GM19099 (cell line): ENCODE measurements at regions not wholly inside any gene's neighbourhood (a gene's known extent, or its start where the extent isn't known, plus 50 kb on each side); places are given as distances from the start of the nearest gene placed in this dataset.

Experiments used
- POLR2A ChIP-seq: IDR thresholded peaks from 3 replicates; pipeline ENCODE4 v1.6.1; 2011; ENCODE audit warnings: low read depth; ENCODE audit not compliant: insufficient read length; ENCODE audit errors: extremely low read depth

DNA sequence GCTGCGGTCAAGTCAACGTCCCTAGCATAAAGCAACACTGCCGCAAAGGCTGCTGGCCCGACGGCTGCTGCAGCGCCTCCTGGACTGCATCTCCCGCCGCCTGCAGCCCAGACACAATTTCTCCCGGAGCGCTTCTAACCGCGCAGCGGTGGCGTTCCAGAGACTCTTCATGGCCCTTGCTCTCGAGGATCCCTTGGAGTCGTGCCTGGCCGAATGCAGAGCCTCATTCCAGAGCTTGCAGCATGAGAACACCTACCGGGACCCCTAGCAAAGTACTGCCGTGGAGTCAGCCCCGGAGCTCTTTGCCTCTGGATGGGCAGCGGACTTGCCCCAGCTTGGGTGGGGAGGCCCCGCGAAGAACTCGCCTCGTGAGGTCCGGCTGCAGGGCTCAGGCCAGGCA lies 79.7 kb upstream of the ZNF32 start:
- TF ChIP-seq POLR2A, result no peak

- TF ChIP-seq POLR2A, result no peak
Observed at GRCh38 chr10:43727935-43728334, 79.3 kb upstream of the ZNF32 start.

DNA sequence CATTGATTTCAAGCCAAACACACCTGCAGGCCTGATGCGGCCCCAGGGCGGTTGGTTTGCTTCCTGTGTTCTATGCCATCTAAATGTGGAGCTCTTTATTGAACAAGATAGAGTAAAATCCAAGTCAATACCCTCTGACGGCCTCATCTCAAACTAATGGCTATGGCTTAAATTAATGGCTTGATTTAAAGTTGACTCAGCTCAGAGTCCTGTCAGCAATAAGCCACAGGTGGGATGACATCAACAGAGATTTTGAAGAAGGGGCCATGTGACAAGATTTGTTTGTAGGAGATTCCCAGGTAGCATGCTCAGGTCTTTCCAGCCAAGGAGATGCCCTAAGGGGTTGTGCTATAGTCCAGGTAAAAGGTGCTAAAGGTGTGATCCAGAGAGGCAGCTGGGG lies 66.7 kb upstream of the ZNF32 start:
- TF ChIP-seq POLR2A, result no peak

DNA sequence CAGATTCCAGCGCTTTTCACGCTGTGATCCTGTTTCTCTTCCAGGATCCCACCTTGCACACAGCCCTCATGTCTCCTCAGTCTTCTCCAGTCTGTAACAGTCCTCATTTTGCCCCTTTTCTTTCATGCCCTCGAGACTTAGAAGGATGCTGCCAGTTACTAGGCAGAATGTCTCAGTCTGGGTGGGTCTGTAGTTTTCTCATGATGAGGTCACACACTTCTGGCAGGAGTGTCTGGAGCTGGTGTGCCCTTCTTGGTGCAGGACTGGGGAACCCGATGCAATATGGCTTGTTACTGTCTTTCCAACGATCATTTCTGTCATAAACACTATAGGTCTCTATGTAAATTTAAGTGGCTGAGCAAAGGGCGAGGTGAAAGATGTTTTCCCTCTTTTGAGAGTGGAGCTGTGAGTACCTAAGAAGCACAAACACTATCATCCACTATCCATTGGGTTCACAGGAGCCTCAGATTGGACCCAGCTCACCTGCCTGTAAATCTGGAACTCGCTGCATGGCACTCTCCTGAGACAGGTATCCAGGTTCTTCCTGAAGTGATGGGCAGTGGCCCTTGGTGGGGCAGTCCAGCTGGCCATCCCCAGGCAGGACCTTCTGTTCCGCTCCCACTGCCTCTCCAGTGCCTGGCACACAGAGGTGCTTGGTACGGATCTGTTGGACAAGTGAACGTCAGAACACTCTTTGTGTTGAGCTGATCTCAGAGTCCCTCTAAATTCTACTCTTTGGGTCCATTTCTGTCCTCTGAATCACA lies 64.3 kb upstream of the ZNF32 start:
- no peak for TF ChIP-seq POLR2A

GRCh38 chr10:43710772-43711471 lies 62.2 kb upstream of the ZNF32 start:
- no peak for TF ChIP-seq POLR2A

DNA sequence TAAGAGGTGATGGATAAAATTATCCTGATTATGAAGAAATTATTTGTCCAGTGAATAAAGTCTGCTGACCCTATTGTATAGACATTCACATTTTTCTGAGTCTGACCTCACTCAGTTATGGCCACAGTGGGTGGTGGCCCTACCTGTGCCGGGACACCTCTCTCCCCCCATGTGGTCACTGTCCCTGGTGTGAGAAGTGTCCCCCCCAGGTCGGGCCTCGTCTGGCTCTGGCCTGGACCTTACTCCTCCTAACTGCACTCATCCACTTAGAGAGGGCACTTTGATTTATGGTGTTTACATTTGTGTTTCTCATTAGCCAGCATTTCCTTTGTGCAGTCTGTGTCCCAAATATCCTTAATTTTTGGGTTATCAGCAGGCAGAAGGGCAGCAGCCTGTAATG lies 59.6 kb upstream of the ZNF32 start:
- TF ChIP-seq POLR2A, result no peak

GRCh38 chr10:43707770-43708169 lies 59.1 kb upstream of the ZNF32 start:
- no peak for TF ChIP-seq POLR2A

DNA sequence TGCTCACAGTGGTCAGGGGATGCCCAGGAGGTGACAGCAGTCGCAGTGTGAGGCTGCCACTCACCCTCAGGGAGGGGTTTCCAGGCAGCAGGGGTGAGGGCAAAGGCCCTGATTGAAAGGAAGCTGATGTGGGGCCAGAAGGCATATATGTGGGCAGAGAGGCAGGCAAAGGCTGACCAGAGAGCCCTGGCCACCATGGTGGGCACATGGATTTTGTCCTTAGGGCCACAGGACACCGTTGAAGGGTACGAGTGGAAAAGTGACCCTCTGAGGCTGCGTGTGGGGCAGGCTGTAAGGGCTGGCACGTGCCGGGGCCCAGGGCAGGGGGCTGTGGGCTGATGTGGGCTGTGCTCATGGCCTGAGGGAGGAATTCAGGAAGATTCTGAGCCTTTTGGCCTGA lies 57.5 kb upstream of the ZNF32 start:
- no peak for TF ChIP-seq POLR2A

- no peak for TF ChIP-seq POLR2A
Observed at GRCh38 chr10:43703286-43703685, 54.6 kb upstream of the ZNF32 start.

- TF ChIP-seq POLR2A, result no peak
Observed at GRCh38 chr10:43702936-43703281, 54.2 kb upstream of the ZNF32 start.

- TF ChIP-seq POLR2A, result no peak
Observed at GRCh38 chr10:43702213-43702935, 53.7 kb upstream of the ZNF32 start.

DNA sequence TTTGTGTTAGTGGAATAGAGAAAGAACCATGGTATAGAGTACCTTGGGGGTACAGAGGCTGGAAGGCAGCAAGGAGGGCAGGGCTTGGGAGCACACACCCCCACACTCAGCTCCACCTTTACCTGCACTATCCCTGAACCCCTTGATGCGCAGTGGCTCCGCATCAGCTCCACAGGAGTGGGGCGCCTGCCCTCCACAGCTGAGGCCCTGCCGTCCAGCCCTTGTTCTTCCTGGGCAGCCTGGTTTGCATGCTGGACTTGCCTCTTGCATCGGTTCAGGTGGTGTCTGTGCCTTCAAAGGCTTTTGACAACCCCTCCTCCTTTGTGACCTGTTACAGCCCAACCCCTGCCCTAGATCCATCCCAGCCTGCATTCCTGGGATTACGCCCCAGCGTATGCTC lies 52.6 kb upstream of the ZNF32 start:
- TF ChIP-seq POLR2A, result no peak

DNA sequence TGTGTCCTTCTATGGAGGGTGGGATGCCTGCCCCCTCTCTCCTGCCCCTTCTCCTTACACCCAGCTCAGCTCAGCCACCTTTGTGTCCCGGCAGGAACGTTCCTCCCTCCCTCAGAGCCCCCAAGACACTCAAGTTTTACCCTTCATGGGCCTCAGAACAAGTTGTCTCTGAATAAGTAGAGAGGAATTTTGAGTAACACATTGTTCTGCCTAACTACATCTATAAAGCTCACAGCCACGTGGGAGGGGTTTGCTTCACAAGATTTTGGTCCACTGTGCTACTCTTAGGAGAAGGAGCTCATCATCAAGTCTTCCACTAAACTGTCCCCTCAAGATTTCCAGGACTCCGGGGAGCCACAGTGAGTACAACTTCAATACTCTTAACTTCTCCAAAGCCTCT lies 51.6 kb upstream of the ZNF32 start:
- TF ChIP-seq POLR2A, result no peak

DNA sequence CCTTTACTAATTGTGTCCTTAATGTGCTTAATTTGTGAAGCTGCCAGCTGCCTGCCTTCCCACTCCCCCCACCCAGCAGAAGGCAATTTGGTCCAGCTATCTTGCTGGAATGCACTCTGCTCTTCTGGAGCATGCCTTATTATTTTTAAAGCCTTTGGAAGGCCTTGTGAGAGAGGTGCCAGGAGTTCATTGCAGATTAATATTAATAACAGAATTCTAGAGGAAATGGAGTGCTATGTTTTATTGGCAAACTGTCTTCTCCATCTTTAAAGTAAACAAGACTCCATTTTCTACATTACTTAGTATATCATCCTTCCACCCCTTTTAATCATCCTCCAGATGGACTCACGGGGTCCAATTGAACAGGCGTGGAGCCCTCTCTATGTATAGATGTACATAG lies 50.8 kb upstream of the ZNF32 start:
- TF ChIP-seq POLR2A, result no peak
